ENCODE measurements at regions not wholly inside any gene's neighbourhood (a gene's known extent, or its start where the extent isn't known, plus 50 kb on each side); places are given as distances from the start of the nearest gene placed in this dataset.
"Not testable (repeated sequence)": the region's sequence is repeated elsewhere in the genome, so short reads cannot be mapped to it uniquely, and the experiment has no call there.

GRCh38 chr15:34520566-34520965 is 62.9 kb downstream of the GOLGA8B start:
- no peak overlapping the region for H3K4me3 Mint-ChIP-seq
- peaks cover 1% of the 10 kb centered on the region for H3K4me1 Mint-ChIP-seq (ENCODE audit: low read depth)
- no peaks in the 10 kb centered on the region for H3K9me3 Mint-ChIP-seq
- Histone ChIP-seq H3K27me3 (ENCODE audit: control insufficient read depth in 1 of 2, insufficient read depth in 2 of 2, low read length in 2 of 2) (peaks cover 5 to 15% of the 10 kb centered on the region in 2 experiments), H3K27ac (ENCODE audit: low read depth in 1 of 2, low read length in 2 of 2) (no peak overlapping the region), H3K4me3 (ENCODE audit: low read length) (no peak overlapping the region), H3K9me3 (ENCODE audit: control insufficient read depth in 1 of 2, insufficient read depth in 1 of 2, low read length in 2 of 2) (no peaks in the 10 kb centered on the region), H3K36me3 (ENCODE audit: insufficient read depth, low read length) (no peaks in the 10 kb centered on the region), H3K4me1 (ENCODE audit: insufficient read depth, low read length) (no peaks in the 10 kb centered on the region)
- intact Hi-C loops (cut with DNase I, micrococcal nuclease), result no loop called here
- ATAC-seq (ENCODE audit: poor library complexity), result no peak
- ChIA-PET CTCF (no interaction called here), POLR2A (no interaction called here)
- TF ChIP-seq, protein P1, sequence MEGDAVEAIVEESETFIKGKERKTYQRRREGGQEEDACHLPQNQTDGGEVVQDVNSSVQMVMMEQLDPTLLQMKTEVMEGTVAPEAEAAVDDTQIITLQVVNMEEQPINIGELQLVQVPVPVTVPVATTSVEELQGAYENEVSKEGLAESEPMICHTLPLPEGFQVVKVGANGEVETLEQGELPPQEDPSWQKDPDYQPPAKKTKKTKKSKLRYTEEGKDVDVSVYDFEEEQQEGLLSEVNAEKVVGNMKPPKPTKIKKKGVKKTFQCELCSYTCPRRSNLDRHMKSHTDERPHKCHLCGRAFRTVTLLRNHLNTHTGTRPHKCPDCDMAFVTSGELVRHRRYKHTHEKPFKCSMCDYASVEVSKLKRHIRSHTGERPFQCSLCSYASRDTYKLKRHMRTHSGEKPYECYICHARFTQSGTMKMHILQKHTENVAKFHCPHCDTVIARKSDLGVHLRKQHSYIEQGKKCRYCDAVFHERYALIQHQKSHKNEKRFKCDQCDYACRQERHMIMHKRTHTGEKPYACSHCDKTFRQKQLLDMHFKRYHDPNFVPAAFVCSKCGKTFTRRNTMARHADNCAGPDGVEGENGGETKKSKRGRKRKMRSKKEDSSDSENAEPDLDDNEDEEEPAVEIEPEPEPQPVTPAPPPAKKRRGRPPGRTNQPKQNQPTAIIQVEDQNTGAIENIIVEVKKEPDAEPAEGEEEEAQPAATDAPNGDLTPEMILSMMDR (IDR thresholded peaks at IDR 0.05), result no peak
- no peaks in the 10 kb centered on the region for H3K36me3 Mint-ChIP-seq (ENCODE audit: low read depth)
- H3K27me3 Mint-ChIP-seq, result peaks cover 32% of the 10 kb centered on the region
- DNase-seq, result no peak
- no peak overlapping the region for H3K27ac Mint-ChIP-seq

- intact Hi-C loops (cut with DNase I, micrococcal nuclease); H3K4me1 Mint-ChIP-seq (ENCODE audit: low read depth); H3K27ac Mint-ChIP-seq; H3K27ac ChIP-seq (ENCODE audit: low read depth in 1 of 2, low read length in 2 of 2); POLR2A ChIA-PET; H3K36me3 ChIP-seq (ENCODE audit: insufficient read depth, low read length); H3K4me3 ChIP-seq (ENCODE audit: low read length); H3K4me3 Mint-ChIP-seq; H3K9me3 ChIP-seq (ENCODE audit: control insufficient read depth in 1 of 2, insufficient read depth in 1 of 2, low read length in 2 of 2); ATAC-seq (ENCODE audit: poor library complexity); H3K9me3 Mint-ChIP-seq; CTCF ChIA-PET; H3K36me3 Mint-ChIP-seq (ENCODE audit: low read depth); DNase-seq; H3K4me1 ChIP-seq (ENCODE audit: insufficient read depth, low read length): not testable (repeated sequence)
- peaks cover 5 to 20% of the 10 kb centered on the region in 2 experiments for H3K27me3 ChIP-seq (ENCODE audit: control insufficient read depth in 1 of 2, insufficient read depth in 2 of 2, low read length in 2 of 2)
- peaks cover 38% of the 10 kb centered on the region for H3K27me3 Mint-ChIP-seq
Measured at GRCh38 chr15:34520010-34520409, 63.4 kb downstream of the GOLGA8B start.

GRCh38 chr15:34514251-34514670 is 69.2 kb downstream of the GOLGA8B start:
- H3K4me1 ChIP-seq (ENCODE audit: insufficient read depth, low read length), result peaks cover 23% of the 10 kb centered on the region
- peak overlapping the region; percentile 46 for H3K4me3 ChIP-seq (ENCODE audit: low read length)
- H3K27ac ChIP-seq (ENCODE audit: low read depth in 1 of 2, low read length in 2 of 2), result no peak overlapping the region
- peaks cover 8 to 56% of the 10 kb centered on the region in 2 experiments for H3K27me3 ChIP-seq (ENCODE audit: control insufficient read depth in 1 of 2, insufficient read depth in 2 of 2, low read length in 2 of 2)
- H3K36me3 Mint-ChIP-seq (ENCODE audit: low read depth), result no peaks in the 10 kb centered on the region
- H3K9me3 ChIP-seq (ENCODE audit: control insufficient read depth in 1 of 2, insufficient read depth in 1 of 2, low read length in 2 of 2), result peaks cover 0 to 19% of the 10 kb centered on the region in 2 experiments
- ChIA-PET CTCF (no interaction called here), POLR2A (interaction anchor here (1.1 to 1.4 kb wide), 2 partner anchors 77 to 196 kb away, joined by 3 to 5 read pairs; partner anchors contain the start of gene GOLGA8A)
- no peaks in the 10 kb centered on the region for H3K9me3 Mint-ChIP-seq
- ATAC-seq (ENCODE audit: poor library complexity) (peak; percentile 51), DNase-seq (peak in 3 of 14 experiments; percentile 4 to 36 (median 13))
- H3K4me1 Mint-ChIP-seq (ENCODE audit: low read depth), result peaks cover 20% of the 10 kb centered on the region
- TF ChIP-seq, protein P1 (IDR thresholded peaks at IDR 0.05), result no peak
- no peak overlapping the region for H3K27ac Mint-ChIP-seq
- peak overlapping the region; percentile 68 for H3K4me3 Mint-ChIP-seq
- intact Hi-C loops (cut with DNase I, micrococcal nuclease), result loop anchor here in 1 of 2 experiments (10.0 kb wide), 1 partner anchor 59 kb away; no protein-coding TSS in a partner anchor
- H3K27me3 Mint-ChIP-seq, result peaks cover 78% of the 10 kb centered on the region
- H3K36me3 ChIP-seq (ENCODE audit: insufficient read depth, low read length), result no peaks in the 10 kb centered on the region

DNA sequence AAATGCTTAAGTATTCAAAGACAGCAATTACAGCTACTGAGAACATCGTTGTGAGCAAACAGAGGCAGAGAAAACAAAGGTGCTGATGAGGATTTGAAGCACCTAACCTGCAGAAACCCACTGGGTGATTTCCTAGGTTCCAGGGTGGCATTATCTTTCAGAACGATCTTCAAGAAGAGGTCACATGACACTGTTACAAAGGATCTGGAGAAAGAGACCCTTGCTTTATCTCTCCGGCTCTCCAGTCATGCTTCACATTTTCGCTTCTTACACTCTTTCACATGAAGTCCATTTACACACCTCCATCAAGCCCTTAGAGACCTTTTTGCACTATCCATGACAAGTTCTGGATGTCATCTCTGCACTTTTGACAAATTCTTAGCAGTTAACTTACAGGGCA is 70.8 kb downstream of the GOLGA8B start:
- Histone ChIP-seq H3K27ac (ENCODE audit: low read depth in 1 of 2, low read length in 2 of 2) (no peak overlapping the region), H3K27me3 (ENCODE audit: control insufficient read depth in 1 of 2, insufficient read depth in 2 of 2, low read length in 2 of 2) (peaks cover 8 to 58% of the 10 kb centered on the region in 2 experiments), H3K9me3 (ENCODE audit: control insufficient read depth in 1 of 2, insufficient read depth in 1 of 2, low read length in 2 of 2) (peaks cover 0 to 19% of the 10 kb centered on the region in 2 experiments), H3K4me3 (ENCODE audit: low read length) (no peak overlapping the region), H3K36me3 (ENCODE audit: insufficient read depth, low read length) (no peaks in the 10 kb centered on the region), H3K4me1 (ENCODE audit: insufficient read depth, low read length) (peaks cover 23% of the 10 kb centered on the region)
- TF ChIP-seq, protein P1 (IDR thresholded peaks at IDR 0.05), result no peak
- H3K9me3 Mint-ChIP-seq, result no peaks in the 10 kb centered on the region
- ATAC-seq (ENCODE audit: poor library complexity) (no peak), DNase-seq (no peak)
- peak overlapping the region; percentile 38 for H3K4me3 Mint-ChIP-seq
- no peaks in the 10 kb centered on the region for H3K36me3 Mint-ChIP-seq (ENCODE audit: low read depth)
- POLR2A ChIA-PET, result no interaction called here
- H3K27me3 Mint-ChIP-seq, result peaks cover 84% of the 10 kb centered on the region
- H3K4me1 Mint-ChIP-seq (ENCODE audit: low read depth), result peaks cover 20% of the 10 kb centered on the region
- CTCF ChIA-PET, result no interaction called here
- H3K27ac Mint-ChIP-seq, result no peak overlapping the region
- intact Hi-C loops (cut with DNase I, micrococcal nuclease), result loop anchor here in 1 of 2 experiments (10.0 kb wide), 1 partner anchor 58 kb away; no protein-coding TSS in a partner anchor

All from CD4-positive, alpha-beta T cell (primary cell).